ENCODE measurements at regions not wholly inside any gene's neighbourhood (a gene's known extent, or its start where the extent isn't known, plus 50 kb on each side); places are given as distances from the start of the nearest gene placed in this dataset.
"Not testable (repeated sequence)": the region's sequence is repeated elsewhere in the genome, so short reads cannot be mapped to it uniquely, and the experiment has no call there.

DNA sequence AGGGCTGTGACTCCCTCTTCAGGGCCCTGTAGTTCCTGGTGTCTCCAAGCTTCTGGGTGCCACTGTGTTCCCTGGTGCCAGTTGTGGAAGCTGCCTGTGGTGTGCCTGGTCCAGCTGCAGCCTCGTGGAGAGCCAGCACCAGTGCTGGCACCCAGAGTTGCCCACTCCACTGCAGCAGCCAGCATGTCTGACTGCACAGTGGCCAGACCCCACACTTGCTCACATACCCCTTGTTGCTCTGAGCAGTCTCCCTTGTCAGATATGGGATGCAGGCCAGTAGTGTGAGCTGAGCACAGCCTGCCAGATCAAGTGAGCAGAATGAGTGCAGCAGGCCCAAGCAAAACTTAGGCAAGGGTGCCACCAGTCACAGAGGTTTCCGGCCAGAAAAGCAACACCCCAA lies 108.6 kb downstream of the ZMAT1 start:
- no peak for DNase-seq

DNA sequence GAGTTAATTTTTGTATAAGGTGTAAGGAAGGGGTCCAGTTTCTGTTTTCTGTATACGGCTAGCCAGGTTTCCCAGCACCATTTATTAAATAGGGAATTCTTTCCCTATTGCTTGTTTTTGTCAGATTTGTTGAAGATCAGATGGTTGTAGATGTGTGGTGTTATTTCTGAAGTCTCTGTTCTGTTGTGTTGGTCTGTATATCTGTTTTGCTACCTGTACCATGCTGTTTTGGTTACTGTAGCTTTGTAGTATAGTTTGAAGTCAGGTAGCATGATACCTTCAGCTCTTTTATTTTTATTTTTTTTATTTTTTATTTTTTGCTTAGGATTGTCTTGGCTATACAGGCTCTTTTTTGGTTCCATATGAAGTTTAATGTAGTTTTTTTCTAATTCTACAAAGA lies 114.1 kb downstream of the ZMAT1 start:
- DNase-seq: not testable (repeated sequence)

DNA sequence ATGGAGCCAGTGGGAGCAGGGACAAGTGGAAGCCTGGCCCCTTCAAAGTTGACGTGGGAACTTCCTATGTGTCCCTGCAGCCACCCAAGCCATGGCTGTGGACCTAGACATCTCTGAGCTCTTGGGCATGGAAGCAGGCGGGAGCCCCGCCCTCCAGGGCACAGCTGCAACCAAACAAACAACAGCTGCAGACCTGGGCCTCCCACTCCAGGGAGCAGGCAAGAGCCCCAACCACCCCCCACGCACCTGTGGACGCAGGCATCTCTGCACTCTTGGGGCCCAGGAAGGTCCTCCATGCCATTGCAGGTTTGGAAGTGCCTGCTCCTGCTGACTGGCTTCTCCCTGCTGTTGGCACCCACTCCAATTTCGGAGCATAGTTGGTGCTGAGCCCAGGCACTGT lies 118.6 kb downstream of the ZMAT1 start:
- no peak for DNase-seq

DNA sequence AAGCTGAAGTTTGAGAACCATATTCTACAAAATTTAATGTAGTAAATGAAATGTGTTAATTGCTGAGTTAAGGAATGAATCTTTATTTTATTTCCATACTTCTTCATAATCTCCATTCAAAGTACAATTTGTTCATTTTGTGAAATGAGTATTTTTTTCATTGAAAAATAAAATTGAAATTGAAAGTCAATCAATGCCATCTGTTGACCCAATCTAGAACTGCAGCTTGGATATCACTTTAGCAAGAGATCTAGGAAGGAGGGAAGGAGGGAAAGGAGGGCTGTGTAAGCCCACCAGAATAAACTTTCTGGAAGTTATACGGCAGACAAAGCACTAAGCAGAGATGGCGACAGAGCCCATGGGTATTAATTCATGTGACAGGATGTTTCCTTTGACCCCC lies 128.4 kb downstream of the ZMAT1 start:
- DNase-seq: no peak

DNA sequence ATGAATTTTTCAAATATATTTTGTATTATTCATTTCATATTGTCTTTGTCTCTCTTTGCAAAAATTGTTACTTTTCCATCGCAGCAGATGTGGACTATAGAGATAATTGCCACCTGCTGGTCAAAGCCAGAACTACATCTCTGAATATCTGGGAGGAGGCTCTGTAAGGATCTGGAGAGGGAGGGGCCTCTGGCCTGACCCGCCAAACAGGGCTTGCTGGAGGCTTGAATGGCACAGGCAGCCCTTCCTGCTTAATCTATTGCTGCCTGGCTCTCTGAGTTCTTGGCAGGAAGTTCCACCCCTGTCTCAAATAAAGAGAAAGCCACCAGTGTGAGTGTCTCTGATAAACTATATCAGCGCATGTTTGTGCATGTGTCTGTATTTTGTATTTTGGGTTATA lies 132.4 kb downstream of the ZMAT1 start:
- peak; percentile 83 for DNase-seq

DNA sequence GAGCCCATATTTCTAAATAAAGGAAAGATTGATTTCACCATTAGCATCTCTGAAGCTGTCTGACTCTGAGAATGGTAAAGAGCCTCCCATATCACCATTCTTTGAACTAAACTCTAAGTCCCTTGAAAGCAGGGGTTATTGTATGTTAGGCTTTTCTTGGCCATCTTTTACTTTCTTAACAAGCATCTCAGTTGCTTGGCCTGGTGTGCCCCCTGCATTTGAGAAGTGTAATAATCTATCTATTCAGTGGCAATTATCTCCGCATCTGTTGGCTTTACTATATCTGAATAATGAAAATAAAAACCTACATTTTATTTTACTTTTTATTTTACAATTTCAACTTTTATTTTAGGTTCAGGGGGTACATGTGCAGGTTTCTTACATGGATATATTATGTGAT lies 128.3 kb upstream of the ARMCX2 start:
- no peak for DNase-seq

DNA sequence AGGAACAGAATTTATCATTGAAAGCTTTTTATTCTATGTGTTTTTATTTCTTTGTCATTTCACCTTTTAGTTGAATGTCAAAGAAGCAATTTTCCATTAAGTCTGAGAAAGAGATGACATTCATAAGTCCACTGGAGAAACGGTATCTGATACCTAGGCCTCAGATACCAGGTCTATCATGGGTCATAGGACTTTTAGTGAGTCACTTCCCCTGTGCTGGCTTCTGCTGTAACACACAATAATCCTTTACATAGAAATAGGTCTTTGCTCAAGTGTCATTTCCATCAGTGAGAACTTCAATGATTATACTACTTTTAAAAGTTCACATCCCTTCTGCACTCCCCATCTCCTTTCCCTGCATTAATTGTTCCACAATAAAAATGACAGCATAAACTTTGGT lies 125.5 kb upstream of the ARMCX2 start:
- DNase-seq: no peak

DNA sequence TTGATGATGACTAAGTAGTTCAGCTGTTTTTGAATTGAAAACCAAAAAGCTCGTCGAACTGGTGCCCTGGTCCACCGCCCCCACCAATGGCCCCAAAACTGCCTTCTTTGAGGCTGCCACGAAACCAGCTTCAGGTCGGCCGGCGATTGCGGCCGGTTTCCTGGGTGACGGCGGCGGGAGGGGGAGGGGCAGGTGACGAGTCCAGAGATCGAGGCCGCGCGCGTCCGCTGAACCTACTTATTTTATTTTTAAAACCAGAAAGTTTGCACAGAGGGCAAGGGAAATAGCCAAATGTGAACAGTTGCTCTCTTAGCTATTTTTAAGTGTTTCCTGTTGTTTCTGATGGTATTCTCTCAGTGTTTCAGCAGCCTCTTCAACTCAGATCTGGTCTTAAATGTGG lies 120.8 kb upstream of the ARMCX2 start:
- not testable (repeated sequence) for DNase-seq

DNA sequence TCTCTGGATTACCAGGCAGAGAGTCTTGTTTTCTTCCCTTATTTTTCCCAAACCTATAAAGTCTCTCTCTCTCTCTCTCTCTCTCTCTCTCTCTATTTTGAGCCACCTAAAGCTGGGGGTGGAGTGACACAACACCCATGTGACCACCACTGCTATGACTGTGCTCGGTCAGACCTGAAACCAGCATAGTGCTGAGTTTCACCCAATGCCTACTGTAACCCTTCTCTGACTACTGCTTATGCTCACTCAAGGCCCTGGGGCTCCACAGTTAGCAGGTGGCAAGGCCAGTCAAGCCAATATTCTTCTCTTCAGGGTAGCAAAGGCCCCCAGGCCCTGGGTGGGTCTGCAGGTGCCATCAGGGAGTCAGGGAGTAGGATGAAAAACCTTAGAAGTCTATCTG lies 114.7 kb upstream of the ARMCX2 start:
- no peak for DNase-seq

DNA sequence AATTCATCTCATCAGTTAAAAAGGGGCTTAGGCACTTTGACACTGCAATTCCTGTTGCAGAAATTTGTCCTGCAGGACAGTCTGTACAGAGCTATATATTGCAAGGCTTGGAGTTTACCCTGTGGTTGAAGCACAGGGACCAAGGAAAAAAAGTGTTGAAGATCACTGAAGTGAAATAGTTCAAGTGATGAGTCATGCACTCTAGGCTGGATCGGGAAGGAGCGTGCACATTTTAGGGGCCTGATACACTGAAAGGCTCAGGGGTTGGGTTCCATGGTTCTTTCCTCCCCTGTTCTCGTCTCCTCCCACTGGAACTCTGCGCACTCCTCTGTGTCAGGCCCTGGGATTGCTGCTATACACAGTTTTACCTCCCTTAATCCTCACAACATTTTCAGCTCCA lies 104.9 kb upstream of the ARMCX2 start:
- DNase-seq: no peak

DNA sequence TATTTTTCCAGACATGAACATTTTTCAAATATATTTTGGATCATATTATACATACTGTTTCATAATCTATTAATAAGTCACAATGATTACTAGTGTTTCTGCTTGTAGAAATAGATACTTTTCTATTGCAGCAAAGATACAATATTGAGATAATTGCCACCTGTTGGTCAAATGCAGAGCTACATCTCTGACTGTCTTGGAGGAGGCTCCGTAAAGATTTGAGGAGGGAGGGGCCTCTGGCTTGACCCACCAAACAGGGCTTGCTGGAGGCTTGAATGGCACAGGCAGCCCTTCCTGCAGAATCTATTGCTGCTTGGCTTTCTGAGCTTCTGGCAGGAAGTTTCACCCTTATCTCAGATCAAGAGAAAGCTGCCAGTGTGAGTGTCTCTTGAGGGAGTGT lies 99.3 kb upstream of the ARMCX2 start:
- peak; percentile 47 for DNase-seq

DNA sequence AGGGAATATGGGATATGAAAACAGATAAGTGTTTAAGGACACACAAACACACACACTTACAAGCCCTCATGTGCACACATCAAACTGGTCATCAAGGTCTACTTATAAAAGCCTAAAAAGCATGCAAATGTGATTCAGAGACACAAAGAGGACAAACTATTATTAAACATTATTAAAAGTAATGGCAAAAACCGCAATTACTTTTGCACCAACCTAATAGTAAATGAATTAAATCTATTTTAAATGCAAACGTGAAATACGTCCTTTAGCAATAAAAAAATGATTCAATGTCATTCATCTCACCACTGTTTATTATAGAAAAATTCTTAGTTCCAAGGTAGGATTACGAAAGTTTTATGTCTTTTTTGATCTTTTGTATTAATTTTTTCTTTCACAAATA lies 91.1 kb upstream of the ARMCX2 start:
- no peak for DNase-seq

DNA sequence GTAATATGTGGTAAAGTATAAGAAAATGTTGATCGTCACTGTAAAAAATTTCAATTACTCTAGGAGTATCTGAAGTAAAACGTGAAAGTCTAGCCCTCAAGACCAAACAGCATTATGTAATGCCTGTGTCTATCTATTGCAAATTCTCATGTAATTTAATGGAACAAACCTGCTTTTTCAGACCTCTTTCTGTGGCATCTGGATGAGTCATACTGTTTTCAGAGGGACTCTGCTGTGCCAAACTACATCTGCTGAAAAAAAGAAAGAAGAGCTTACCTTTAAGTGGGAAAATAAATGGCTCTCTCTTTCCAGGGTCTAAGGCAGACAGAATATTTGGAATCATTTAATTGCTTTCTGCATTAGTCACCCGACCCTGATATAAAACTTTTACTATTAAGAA lies 89.8 kb upstream of the ARMCX2 start:
- DNase-seq: no peak

DNA sequence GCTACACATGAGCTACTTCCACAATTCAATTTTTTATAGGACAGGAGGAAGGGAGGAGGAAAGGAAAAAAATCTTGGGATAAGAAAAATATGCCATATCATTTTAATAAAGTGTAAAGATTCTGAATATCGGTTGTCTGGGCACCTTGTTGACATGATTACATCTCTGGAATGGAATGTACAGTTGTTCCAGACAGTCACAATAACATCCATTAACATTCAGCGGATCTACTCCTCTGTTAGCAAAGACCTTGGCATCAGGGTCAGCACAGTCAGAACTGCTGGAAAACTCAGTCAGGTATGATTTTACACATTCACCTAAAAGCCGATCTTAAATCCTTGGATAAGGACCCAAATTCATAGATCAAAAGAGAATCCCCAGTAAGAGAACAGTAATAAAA lies 85.4 kb upstream of the ARMCX2 start:
- DNase-seq: no peak

DNA sequence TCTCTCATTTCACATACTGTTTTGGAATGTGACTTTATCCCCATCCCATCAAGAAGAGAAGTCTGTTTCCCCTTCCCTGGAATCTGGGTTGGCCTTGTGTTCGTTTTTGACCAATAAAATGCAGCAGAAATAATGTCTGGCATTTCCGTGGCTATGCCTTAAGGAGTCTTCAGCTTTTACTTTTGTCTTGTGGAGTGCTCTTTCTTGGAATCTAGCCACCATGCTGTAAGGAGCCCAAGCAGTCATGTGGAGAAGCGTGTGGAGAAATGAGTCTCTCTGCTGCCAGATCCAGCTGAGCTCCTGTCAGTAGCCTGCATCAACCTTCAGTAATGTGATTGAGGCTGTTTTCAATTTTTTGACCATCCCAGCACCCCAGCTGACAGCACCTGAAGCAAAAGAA lies 84.4 kb upstream of the ARMCX2 start:
- DNase-seq: no peak

DNA sequence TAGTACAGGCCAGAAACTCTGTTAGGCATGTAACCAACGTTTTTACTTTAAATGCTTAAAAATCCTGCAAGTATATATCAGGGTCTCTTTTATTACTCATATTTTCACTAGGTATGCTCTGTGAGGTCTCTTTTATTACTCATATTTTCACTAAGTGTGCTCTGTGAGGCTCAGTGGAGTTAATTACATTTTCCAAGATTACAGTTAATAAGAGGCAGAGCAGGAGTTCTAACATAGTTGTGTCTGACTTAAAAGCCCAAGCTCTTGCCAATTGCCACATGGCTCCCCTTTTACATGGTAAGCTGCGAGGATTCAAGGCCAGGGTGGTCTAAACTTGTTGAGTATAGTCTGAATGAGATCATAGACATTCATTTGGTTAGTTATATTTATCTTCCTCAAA lies 81.0 kb upstream of the ARMCX2 start:
- DNase-seq: no peak

DNA sequence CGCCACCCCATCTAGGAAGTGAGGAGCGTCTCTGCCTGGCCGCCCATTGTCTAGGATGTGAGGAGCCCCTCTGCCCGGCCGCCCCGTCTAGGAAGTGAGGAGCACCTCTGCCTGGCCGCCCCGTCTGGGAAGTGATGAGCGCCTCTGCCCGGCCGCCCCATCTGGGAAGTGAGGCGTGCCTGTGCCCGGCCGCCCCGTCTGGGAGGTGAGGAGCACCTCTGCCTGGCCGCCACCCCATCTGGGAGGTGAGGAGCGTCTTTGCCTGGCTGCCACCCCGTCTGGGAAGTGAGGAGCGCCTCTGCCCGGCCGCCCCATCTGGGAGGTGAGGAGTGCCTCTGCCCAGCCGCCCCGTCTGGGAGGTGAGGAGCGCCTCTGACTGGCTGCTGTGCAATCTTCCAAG lies 79.2 kb upstream of the ARMCX2 start:
- not testable (repeated sequence) for DNase-seq

DNA sequence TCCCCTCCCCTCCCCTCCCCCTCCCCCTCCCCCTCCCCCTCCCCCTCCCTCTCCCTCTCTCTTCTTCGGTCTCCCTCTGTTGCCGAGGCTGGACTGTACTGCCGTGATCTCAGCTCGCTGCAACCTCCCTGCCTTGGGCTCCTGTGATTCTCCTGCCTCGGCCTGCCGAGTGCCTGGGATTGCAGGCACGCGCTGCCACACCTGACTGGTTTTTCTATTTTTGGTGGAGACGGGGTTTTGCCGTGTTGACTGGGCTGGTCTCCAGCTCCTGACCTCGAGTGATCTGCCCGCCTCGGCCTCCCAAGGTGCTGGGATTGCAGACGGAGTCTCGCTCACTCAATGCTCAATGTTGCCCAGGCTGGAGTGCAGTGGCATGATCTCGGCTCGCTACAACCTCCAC lies 78.8 kb upstream of the ARMCX2 start:
- not testable (repeated sequence) for DNase-seq

DNA sequence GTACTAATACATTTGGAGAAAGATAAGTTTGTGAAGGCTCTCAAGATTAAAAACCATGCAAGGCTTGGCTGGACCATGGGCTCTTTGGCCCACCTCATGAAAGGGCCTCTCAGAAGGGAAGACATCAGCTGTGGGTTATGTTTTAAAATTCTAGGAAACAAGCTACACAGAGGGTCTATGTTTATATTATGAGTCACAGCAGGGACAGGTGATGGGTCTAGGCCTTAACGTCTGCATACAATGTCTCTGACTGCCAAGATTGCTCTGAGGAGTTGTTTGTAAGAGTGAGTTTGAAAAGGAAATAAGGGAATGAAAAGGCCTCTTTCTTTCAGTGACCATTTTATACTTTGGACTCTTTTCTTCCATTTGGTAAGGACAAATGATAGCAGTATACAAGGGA lies 77.0 kb upstream of the ARMCX2 start:
- DNase-seq: no peak

DNA sequence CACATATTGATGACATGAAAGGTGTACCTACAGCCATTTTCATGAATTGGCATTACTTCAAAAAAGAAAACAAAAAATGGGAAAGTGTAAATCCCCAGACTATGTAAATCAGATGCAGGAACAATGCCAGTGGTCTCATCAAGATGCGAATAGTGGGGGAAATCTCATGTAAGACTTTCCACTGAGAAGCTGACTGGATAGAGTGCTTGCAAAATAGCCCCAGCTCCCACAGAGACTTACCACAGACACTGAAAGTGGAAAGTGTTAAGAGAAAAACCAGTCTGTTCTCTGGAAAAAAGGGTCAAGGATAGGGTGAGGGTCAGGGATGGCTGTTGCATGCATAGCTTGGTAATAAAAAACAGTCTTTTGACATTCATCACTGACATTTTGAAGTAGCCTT lies 73.2 kb upstream of the ARMCX2 start:
- no peak for DNase-seq

DNA sequence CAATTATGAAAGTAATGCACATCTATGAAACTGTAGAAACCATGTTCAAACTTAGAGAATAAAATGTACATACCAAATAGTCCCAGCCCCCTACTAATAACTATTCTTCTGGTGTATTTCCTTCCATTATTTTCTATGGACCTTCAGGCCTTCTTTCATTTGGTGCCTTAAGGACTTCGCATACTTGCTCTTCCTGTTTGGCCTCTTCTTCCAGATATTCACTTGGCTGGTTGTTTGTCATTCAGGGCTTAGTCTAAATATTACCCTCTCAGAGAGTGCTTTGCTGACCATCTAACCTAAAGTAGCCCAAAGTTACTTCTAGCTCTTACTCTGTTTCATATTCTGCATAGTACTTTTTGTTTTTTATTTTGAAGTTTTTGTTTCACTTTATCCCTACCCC lies 70.3 kb upstream of the ARMCX2 start:
- no peak for DNase-seq

Measured in femur (tissue), 1 donor.